SH-SY5Y (cell line): ENCODE measurements at regions not wholly inside any gene's neighbourhood (a gene's known extent, or its start where the extent isn't known, plus 50 kb on each side); places are given as distances from the start of the nearest gene placed in this dataset.

Experiments used
- GATA2 ChIP-seq: IDR thresholded peaks from 2 replicates; pipeline ENCODE4 v1.6.1; 2011; ENCODE audit warnings: mild to moderate bottlenecking, low read depth, low read length
- GATA3 ChIP-seq: IDR thresholded peaks from 2 replicates; pipeline ENCODE4 v1.6.1; 2011; ENCODE audit warnings: low read depth, mild to moderate bottlenecking, low read length, moderate library complexity

GRCh38 chr3:40655551-40655950, 130.8 kb downstream of the ZNF621 start:
- TF ChIP-seq GATA2 (no peak), GATA3 (no peak)
